WERI-Rb-1 (cell line): ENCODE measurements at regions not wholly inside any gene's neighbourhood (a gene's known extent, or its start where the extent isn't known, plus 50 kb on each side); places are given as distances from the start of the nearest gene placed in this dataset.

Source experiments
- DNase-seq: peaks from one replicate; pipeline ENCODE4 v3.0.0-alpha.2; 2020
- H3K27ac ChIP-seq: fragments of 250-450 bp; sonication (Bioruptor Pico); 2 replicates; pipeline ENCODE4 v1.5.1; 2020; ENCODE audit warnings: mild to moderate bottlenecking, moderate library complexity
- H3K27me3 ChIP-seq: fragments of 250-450 bp; sonication (Bioruptor Pico); 2 replicates; pipeline ENCODE4 v1.5.1; 2021; ENCODE audit warnings: mild to moderate bottlenecking, low read depth, moderate library complexity; ENCODE audit not compliant: insufficient read depth, severe bottlenecking
- H3K36me3 ChIP-seq: fragments of 250-450 bp; sonication (Bioruptor Pico); 2 replicates; pipeline ENCODE4 v1.5.1; 2020; ENCODE audit warnings: mild to moderate bottlenecking, moderate library complexity
- H3K4me3 ChIP-seq: 2 replicates; pipeline ENCODE4 v1.5.1; 2011; ENCODE audit warnings: low read depth, mild to moderate bottlenecking, control low read depth, low read length
- H3K9me3 ChIP-seq: fragments of 250-450 bp; sonication (Bioruptor Pico); 2 replicates; pipeline ENCODE4 v1.5.1; 2021; ENCODE audit warnings: mild to moderate bottlenecking, moderate library complexity; ENCODE audit not compliant: severe bottlenecking
- CTCF ChIP-seq: IDR thresholded peaks from 2 replicates; pipeline ENCODE4 v1.5.1; 2011; ENCODE audit warnings: low read depth, mild to moderate bottlenecking, control low read depth, inconsistent platforms, low read length

GRCh38 chr5:29852329-29852728 lies 1341.2 kb upstream of the CDH6 start:
- no peak for TF ChIP-seq CTCF
- Histone ChIP-seq H3K27me3 (no peaks in the 10 kb centered on the region), H3K36me3 (no peaks in the 10 kb centered on the region), H3K9me3 (no peaks in the 10 kb centered on the region), H3K4me3 (no peak overlapping the region), H3K27ac (no peak overlapping the region)
- DNase-seq = no peak

- Histone ChIP-seq H3K4me3 (no peak overlapping the region), H3K27ac (no peak overlapping the region), H3K27me3 (no peaks in the 10 kb centered on the region), H3K9me3 (no peaks in the 10 kb centered on the region), H3K36me3 (no peaks in the 10 kb centered on the region)
- DNase-seq = no peak
- TF ChIP-seq CTCF = no peak
These were observed 1348.3 kb upstream of the CDH6 start for GRCh38 chr5:29845206-29845605.

- no peak overlapping the region for H3K27ac ChIP-seq
- H3K9me3 ChIP-seq = no peaks in the 10 kb centered on the region
- no peak for TF ChIP-seq CTCF
- no peaks in the 10 kb centered on the region for H3K36me3 ChIP-seq
- H3K27me3 ChIP-seq = no peaks in the 10 kb centered on the region
- DNase-seq = no peak
- no peak overlapping the region for H3K4me3 ChIP-seq
These were observed 1360.1 kb upstream of the CDH6 start for GRCh38 chr5:29833394-29833793.

- no peak for TF ChIP-seq CTCF
- no peaks in the 10 kb centered on the region for H3K27me3 ChIP-seq
- H3K36me3 ChIP-seq = no peaks in the 10 kb centered on the region
- H3K9me3 ChIP-seq = no peaks in the 10 kb centered on the region
- DNase-seq = no peak
- no peak overlapping the region for H3K27ac ChIP-seq
- no peak overlapping the region for H3K4me3 ChIP-seq
These were observed 1371.0 kb upstream of the CDH6 start for GRCh38 chr5:29822521-29822920.

- no peak overlapping the region for H3K4me3 ChIP-seq
- DNase-seq = peak; percentile 39
- no peaks in the 10 kb centered on the region for H3K36me3 ChIP-seq
- H3K27ac ChIP-seq = no peak overlapping the region
- no peaks in the 10 kb centered on the region for H3K27me3 ChIP-seq
- H3K9me3 ChIP-seq = no peaks in the 10 kb centered on the region
- TF ChIP-seq CTCF = peak; percentile 48
These were observed 1381.4 kb upstream of the CDH6 start for GRCh38 chr5:29811914-29812679.

- H3K4me3 ChIP-seq = no peak overlapping the region
- no peak overlapping the region for H3K27ac ChIP-seq
- H3K27me3 ChIP-seq = no peaks in the 10 kb centered on the region
- DNase-seq = no peak
- H3K36me3 ChIP-seq = no peaks in the 10 kb centered on the region
- no peaks in the 10 kb centered on the region for H3K9me3 ChIP-seq
- TF ChIP-seq CTCF = no peak
These were observed 1387.7 kb upstream of the CDH6 start for GRCh38 chr5:29805804-29806203.
